Stimulated activated CD8-positive, alpha-beta memory T cell treated with anti-CD3 and anti-CD28 coated beads, Interleukin-4, amount 100 ng/mL, for 48 hours (primary cell): ENCODE measurements at regions not wholly inside any gene's neighbourhood (a gene's known extent, or its start where the extent isn't known, plus 50 kb on each side); places are given as distances from the start of the nearest gene placed in this dataset.
"Not testable (repeated sequence)": the region's sequence is repeated elsewhere in the genome, so short reads cannot be mapped to it uniquely, and the experiment has no call there.

Experiments
- DNase-seq: peaks from one replicate; pipeline ENCODE4 v3.0.0-alpha.2; 2020

- no peak for DNase-seq
These were observed 637.4 kb downstream of the REEP3 start for GRCh38 chr10:64158551-64158950.

GRCh38 chr10:64159910-64160872 is 639.0 kb downstream of the REEP3 start:
- no peak for DNase-seq

- no peak for DNase-seq
These were observed 649.6 kb downstream of the REEP3 start for GRCh38 chr10:64170791-64171190.

- DNase-seq = no peak
These were observed 652.6 kb downstream of the REEP3 start for GRCh38 chr10:64173826-64174225.

- DNase-seq = no peak
These were observed 653.6 kb downstream of the REEP3 start for GRCh38 chr10:64174666-64175255.

- DNase-seq = no peak
These were observed 654.2 kb downstream of the REEP3 start for GRCh38 chr10:64175271-64175962.

GRCh38 chr10:64182671-64183070 is 661.5 kb downstream of the REEP3 start:
- DNase-seq = no peak

- DNase-seq = no peak
These were observed 670.1 kb downstream of the REEP3 start for GRCh38 chr10:64191286-64191685.

GRCh38 chr10:64196638-64197315 is 675.6 kb downstream of the REEP3 start:
- no peak for DNase-seq

- DNase-seq = no peak
These were observed 680.7 kb downstream of the REEP3 start for GRCh38 chr10:64201936-64202335.

- not testable (repeated sequence) for DNase-seq
These were observed 683.3 kb downstream of the REEP3 start for GRCh38 chr10:64204504-64204903.

GRCh38 chr10:64206409-64206808 is 685.2 kb downstream of the REEP3 start:
- no peak for DNase-seq

- DNase-seq = no peak
These were observed 688.4 kb downstream of the REEP3 start for GRCh38 chr10:64209561-64209960.

- no peak for DNase-seq
These were observed 689.0 kb downstream of the REEP3 start for GRCh38 chr10:64210211-64210610.

- no peak for DNase-seq
These were observed 690.3 kb downstream of the REEP3 start for GRCh38 chr10:64211466-64211865.

- DNase-seq = no peak
These were observed 693.9 kb downstream of the REEP3 start for GRCh38 chr10:64215088-64215487.

GRCh38 chr10:64219271-64220025 is 698.2 kb downstream of the REEP3 start:
- DNase-seq = no peak

- DNase-seq = no peak
These were observed 713.3 kb downstream of the REEP3 start for GRCh38 chr10:64234489-64234888.

GRCh38 chr10:64257704-64258103 is 736.5 kb downstream of the REEP3 start:
- no peak for DNase-seq

GRCh38 chr10:64261092-64261491 is 739.9 kb downstream of the REEP3 start:
- DNase-seq = no peak

- no peak for DNase-seq
These were observed 740.5 kb downstream of the REEP3 start for GRCh38 chr10:64261676-64262075.

GRCh38 chr10:64265961-64266360 is 744.8 kb downstream of the REEP3 start:
- no peak for DNase-seq
